NCI-H69 (cell line): ENCODE measurements at regions not wholly inside any gene's neighbourhood (a gene's known extent, or its start where the extent isn't known, plus 50 kb on each side); places are given as distances from the start of the nearest gene placed in this dataset.

Source experiments
- DNase-seq: peaks from one replicate; lab custom pipeline; 2025; lab: John Stamatoyannopoulos, UW

DNA sequence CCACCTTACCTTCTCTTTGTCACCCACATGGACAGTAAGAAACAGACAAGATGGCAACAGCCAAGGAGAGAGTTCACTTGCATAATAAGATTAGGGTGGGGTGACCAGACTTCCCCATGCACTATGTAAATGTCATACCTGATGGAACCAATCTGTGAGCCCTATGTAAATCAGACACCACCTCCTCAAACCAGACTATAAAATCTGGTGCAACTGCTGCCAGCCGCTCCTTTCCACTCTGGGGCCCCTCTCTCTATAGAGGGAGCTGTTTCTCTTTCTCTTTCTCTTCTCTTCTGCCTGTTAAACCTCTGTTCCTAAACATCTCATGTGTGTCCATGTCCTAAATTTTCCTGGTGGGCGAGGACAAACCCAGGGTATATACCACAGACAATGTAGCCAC is 405.5 kb upstream of the CNTN4 start:
- DNase-seq = peak; percentile 8

DNA sequence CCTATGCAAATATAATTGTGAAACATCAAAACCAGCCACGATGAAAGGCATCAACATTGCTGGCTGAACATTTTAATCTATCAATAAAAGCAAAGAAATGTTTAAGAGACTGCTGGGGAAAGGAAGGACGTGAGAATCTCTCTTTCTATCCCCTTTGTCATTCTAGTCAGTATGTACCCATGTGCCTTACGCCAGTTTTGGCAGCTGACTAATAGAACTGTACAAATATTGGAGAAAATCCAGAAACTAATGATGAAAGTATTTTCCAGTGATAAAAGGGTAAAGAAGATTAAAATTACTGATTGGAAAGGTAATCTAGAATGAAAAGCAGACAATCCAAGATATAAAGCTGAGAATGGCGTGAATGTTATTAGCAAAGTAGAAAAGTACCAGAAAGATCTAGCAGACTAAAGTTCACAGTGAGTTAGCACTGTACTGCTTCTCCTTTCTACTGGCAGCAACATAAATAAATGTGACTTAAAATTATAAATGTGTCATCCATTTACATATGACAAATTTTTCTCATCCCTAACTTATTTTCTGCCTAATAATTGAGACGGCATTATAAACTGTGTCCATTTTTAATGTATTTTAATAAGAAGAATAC is 401.9 kb upstream of the CNTN4 start:
- DNase-seq = no peak

DNA sequence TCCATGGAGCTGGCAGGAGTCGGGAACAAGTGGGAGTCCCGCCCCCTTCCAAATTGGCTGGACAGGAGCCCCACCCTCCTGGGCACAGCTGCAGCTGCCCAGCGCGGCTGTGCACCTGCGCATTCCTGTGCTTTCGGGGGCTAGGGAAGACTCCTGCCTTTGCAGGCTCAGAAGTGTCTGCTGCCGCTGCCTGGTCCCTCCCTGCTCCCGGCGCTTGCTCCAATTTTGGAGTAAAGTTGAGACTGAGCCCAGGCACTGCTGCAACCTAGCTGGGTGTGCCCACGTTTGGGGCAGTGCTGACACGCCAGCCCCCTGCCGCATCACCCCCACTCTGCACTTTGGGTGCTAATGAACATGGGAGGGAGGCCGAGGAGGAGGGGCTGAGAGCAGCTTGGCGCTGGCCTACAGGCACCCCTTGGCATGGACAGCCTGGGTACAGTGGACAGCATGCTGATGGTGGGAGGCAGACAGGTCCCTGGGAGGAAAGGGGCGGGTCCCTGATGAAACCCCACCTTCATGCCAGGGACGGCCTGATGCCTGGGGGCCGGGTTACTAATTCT is 399.2 kb upstream of the CNTN4 start:
- no peak for DNase-seq

DNA sequence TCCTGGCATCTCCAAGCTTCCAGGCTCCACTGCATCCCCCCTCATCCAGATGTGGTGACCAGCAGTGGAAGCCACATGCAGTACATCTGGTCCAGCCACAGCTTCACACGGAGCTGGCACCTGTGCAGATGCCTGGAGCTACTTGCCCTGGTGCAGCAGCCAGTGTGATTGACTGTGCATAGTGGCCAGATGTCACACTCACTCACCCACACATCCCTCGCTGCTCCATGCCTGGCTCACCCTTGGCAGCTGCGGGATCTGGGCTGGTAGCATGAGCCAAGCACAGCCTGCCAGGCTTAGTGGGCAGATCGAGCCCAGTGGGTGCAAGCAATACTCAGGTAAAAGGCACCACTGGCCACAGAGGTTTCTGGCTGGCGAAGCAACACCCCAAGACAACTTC is 398.0 kb upstream of the CNTN4 start:
- DNase-seq = peak; percentile 47

DNA sequence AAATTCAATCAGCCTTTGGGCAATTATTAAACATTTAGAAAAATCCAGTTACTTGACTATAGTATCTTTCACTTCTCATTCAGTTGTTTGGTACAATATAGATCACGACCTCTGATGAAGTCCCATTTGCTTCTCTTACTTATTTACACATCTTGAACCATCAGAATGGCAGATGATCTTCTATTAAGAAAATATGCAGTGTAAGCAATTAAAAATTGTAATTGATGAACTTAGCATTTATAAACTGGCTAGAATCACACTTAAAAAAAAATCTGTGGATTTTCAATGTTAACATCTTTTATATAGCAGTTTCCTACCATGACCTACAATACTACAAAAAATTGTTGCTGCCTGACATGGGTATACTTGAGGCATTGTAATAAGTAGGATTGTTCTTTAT is 395.5 kb upstream of the CNTN4 start:
- DNase-seq = no peak

DNA sequence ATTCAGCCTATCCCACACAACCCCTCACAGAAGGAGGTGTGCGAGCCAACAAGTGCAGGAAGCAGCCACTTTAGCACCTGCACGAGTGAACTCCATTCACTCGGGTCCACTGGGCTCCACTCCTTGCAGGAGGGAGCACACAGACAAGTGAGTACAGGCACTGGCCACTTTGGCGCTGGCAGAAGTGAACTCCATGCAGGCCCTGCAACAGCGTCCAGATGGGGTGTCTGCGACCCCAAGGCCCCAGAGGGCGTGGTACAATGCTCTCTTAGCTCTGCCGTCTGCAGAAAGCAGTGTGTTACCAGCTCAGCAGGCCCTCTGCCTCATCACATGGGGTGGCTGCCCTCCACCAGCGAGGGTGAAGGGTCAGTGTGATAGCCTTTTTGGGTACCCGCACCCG is 388.0 kb upstream of the CNTN4 start:
- DNase-seq = no peak

DNA sequence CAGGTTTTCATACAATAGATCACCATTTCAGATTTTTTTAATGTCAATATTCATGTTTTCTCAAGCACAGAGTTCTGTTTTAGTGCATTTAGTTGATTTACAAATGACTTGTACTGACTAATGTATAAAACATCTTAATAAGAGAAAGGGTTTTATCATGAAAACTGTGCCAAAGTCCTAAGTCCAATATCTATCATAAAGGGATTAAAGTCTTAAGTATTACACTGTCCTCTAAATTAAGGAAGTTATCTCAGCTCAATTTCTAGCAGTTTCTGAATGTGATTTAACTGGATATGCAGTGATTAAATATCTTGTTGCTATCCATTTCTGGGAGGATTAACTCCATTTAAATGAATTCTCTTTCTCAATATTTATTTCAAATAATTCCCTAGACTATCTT is 381.1 kb upstream of the CNTN4 start:
- no peak for DNase-seq

DNA sequence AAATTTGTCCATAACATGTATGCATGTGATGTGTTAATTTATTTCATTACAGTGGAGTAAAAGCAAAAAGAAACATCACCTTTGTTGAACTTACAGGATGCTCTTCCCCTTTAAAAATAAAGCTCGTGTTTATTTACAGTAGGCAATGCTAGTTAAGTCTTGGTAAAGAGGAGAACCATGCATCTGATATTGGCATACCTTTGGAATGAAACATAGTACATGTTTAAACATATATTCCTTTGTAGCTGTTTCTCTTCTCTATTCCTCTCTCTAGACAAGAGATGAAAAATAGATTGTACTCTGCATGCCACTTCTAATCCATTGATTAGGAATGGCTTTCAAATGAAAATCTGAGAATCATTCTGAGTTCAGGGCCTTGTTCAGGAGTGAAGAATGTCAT is 374.9 kb upstream of the CNTN4 start:
- DNase-seq = no peak

DNA sequence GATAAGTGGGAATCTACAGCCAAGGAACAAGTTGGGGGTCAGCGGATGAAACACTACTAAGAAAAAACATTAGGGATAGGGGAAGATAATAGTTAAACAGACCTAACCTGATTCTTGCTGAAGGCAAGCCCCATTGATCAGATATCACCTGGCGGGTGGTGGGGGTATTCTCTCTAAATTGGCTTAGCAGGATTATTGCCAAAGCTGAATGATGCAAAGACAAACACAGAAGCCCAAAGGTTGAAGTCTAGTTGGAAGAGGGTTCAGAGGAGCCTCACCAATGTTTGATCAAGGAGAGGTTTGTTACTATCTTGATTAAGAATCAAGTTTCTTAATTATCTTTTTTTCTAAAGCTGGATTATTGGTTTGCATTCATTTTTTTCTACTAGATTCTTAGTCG is 371.9 kb upstream of the CNTN4 start:
- DNase-seq = no peak

DNA sequence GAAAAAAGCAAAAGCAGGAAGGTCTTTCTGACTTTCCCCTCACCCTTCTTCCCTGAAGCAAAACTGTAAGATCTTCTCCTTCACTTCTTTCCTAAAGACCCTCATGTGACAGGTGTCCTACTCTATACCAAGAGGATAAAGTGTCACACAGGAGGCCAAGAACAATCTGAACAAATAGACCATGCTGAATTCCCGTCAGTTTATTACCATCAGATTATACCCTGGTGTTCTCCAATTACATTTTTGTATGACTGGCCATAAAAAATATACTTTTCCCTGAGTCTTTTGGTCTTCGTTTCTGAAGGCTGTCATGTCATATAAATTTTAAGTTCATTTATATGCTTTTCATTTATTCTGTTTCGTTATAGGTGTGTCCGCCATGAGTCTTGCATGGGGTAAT is 371.4 kb upstream of the CNTN4 start:
- DNase-seq = no peak

DNA sequence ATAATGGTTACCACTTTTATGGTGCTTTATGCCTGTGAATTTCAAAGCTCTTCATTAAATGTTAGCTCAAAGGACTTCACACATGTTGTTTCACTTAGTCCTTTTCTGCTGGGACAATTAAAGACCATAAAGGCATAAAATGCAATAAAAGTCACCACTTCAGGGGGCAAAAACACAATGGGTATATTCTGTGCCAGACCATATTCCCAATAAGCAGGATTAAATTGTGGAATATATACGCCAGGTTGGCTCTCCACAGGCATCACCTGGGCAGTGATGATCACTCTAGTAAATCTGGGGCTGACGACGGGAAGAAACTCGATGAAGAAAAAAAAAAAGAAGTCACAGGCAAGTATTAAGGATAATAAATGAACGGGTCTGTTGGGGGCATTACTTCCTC is 370.2 kb upstream of the CNTN4 start:
- DNase-seq = no peak

DNA sequence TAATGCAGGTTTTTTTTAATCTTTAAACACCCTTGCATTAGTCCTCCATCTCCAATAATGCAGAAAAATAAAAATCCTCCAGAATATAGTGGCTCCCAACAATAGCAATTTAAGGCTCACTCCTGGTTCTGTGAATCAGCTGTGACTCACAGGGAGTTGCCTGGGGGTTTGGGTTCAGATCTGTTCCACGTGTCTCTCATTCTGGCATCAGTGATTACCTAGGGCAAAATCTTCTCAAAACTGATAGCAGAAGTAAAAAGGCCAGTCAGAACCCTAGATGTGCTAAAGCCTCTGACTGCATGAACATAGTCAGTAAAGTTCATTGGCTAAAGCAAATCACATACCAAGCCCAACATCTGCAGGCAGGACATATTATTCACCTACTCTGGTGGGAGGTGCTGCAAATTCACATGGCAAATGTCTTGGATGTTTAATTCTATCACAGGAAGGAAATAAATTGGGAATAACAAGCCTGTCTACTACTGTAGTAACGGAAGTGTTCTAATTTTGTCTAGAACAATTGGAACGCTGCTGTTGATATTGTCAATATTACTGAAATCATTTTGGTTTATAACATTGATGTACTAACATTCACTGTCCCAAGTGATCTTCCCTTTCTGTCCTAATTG is 364.1 kb upstream of the CNTN4 start:
- no peak for DNase-seq

DNA sequence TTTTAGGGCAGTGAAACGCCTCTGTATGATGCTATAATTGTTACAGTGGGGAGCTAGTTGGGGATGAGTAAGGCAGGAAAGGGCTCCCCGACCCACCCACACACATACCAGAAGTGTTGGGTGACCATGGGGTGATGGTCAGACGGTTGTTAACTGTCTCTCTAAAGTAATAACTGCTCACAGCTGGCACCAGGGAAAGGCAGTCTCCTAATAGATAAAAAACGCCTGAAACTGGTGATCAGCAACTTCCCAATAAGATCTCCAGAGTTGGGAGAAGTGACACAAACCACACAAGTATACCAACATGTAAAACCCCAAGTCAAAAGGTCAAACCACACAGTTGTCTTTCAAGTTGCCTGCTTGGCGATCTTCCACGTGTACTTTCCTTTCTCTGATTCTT is 346.5 kb upstream of the CNTN4 start:
- no peak for DNase-seq

DNA sequence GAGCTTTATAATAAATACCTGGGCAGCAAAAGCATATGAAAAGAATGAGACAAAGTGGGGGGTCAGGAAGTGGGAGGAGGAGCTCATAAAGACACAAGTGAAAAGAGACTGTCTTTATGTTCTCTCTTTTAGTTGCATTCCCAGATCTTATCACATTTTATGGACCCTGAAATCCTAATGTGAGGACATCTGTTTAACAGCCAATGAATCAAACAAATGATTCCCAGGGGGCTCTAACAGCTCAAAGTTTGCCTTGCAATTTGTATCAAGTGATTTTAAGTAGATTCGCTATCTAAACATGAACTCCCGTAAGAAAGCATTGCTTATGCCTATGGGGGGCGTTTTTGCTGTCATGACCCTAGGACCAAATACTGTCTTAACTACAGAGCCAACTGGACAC is 332.3 kb upstream of the CNTN4 start:
- DNase-seq = peak; percentile 97

DNA sequence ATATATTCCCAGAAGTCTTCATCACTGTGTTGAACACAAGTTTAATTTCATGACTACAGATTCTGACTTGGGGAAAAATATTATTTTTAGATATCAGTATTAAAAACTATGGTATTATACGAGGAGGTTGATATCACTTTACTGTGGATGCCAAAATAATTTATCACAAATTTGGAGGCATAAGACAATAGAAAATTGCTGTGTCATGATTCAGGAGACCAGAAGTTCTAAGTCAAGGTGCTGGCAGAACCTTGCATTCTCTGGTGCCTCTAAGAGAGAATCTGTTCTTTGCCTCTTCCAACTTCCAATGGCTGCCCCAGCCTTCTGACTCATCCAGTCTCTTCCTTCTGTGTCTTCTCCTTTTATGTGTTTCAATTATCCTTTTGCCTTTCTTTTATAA is 325.0 kb upstream of the CNTN4 start:
- DNase-seq = no peak

DNA sequence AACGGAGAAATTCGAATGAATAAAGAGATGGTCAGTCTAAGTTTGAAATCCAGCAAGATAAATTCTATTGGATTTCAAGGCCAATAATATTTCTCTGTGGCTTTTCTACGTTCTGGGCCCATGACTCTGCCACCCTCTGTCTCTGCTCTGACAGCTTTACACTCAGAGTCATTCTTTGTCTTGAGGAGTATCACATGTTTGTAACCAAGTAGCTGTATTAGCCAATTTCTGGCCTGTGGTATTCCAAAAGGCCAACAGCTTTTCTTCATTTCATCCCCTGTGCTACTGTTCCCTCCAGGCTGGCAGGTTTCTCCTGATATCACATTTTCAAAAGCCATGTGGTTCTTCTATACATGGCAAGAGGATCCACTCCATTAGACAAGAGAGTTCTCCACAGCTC is 324.1 kb upstream of the CNTN4 start:
- DNase-seq = no peak

DNA sequence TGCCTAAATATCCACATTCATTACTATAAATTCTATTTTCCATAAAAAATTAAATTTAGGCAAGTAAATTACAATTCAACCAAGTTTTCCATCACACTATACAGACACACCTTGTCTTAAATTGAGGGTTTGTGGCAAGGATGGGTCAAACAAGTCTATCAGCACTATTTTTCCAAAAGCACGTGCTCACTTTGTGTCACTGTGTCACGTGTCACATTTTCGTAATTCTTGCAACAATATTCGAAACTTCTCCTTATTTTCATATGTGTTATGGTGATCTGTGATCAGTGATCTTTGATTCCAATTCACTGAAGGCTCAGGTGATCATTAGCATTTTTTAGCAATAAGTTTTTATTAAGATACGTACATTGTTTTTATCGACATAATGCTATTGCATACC is 323.3 kb upstream of the CNTN4 start:
- no peak for DNase-seq

DNA sequence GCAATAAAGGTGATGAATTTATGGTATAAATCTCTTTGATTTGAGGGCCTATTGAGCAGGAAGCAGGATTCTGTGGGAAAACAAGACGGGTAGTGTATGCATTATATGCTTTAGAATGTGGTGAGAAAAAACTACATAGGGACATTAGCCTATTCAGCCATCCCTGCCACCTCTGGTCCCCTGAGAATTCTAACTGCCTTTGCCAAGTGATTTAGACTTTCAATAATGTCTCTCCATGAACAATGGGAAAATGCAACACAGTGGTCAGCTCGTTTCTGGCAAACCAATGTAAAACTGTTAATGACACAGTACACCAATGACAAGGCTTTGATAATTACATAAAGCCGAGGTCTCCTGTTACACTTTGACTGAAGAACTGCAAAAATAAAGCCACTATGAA is 314.7 kb upstream of the CNTN4 start:
- DNase-seq = peak; percentile 64

DNA sequence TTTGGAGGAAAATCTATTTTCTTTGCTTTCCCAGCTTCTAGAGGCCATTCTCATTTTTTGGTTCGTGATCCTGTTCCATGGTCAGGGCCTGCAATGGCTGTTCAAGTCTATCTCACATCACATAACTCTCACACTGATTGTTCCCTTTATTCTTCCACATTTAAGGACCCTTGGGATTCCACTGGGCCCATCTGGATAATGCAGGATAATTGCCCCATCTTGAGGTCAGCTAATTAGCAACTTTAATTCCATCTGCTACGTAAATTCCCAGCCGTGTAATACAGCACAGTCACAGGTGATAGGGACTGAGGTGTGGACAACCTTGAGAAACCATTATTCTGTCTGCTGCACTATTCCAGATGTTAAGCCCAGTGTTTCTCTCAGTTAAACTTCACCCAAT is 311.6 kb upstream of the CNTN4 start:
- peak; percentile 93 for DNase-seq

DNA sequence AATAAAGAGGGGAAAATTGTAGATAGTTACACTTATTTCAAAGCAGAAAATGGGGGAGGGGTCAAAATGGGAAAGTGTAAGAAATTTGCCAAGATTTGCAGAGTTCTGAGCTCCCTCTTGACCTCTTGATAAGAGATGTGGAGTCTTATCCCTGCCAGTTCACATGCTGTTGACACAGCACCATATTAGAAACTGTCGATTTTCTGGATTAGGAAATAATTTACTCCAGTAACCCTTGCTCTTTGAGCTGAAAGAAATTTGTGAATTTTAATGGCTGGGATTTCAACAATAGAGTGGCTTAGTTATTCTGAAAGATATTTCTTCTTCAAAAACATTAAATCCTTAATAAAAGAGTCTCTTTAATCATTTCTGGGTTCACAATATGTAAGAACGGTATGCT is 306.2 kb upstream of the CNTN4 start:
- no peak for DNase-seq

DNA sequence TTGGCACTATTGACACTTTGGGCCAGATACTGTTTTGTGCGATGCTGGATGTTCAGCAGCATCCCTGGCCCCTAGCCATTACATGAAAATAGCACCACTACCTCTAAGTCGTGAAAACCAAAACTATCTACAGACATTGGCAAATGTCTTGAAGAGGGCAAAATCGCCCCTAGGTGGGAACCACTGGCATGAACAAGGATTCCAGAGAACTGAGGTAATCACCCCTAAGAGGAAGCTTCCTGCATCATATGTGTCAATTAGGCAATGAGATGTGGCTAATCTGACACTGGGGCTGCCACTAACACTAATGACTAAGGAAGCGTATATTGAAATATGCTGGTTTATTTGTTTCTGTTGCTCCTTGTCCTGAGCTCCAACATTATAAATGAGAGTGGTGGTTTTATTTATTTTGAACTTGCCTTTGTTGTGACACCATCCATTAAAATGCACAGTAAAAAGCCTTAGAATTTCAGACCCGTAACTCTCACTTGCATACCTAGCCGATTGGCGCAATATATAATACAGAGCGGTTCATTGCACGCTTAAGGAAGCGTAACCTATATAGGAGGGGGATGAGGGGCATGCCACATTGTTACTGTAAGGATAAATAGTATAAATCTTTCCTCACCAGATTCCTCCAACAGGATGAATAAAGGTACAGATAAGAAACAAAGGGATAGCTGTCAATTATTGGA is 299.8 kb upstream of the CNTN4 start:
- peak; percentile 15 for DNase-seq

DNA sequence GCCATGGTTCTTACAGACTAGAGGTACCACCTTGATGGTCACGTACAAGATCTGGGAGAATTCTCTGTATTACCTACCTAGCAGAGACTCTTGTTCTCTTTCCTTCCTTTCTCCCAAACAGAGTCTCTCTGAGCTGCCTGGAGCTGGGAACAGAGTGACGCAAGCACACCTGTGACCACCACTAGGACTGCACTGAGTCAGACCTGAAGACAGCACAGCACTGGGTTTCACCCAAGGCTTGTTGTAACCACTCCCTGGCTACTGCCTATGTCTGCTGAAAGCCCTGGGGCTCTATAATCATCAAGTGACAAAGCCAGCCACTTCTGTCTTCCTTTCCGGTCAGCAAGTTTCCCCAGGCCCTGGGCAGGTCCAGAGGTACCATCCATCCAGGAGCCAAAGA is 293.3 kb upstream of the CNTN4 start:
- DNase-seq = no peak

DNA sequence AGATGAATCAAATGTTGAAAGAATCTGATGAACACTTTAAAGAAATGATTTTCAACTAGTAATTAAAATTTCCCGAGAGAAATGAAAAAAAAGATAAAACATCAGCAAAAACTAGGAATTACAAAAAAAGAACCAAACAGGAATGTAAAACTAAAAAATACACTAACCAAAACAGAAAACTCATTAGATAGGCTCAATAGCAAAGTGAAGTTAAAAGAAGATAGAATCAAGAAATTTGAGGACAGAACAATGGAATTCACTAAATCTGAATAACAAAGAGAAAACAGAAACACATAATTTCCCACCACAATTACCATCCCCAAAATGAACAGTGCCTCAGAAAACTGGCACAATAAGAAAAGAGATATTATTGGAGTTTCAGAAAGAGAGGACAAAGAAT is 290.1 kb upstream of the CNTN4 start:
- DNase-seq = no peak

DNA sequence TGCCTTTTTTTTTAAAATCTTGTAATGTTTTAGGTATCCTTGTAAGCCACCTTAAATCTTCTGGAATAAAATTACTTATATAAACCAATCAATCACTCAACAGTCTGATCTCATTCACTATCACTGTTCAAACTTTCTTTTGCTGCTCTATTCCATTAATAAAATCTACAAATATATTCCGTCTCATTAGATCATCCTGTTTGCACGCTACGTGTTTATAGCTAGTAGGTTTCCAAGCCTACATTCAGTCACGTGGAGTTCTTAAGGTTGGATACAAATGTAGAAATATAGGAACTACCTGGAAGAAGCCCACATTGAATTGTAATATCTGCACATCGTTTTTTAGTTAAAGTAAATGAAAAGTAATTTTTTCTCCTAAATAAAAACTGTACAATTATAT is 274.8 kb upstream of the CNTN4 start:
- no peak for DNase-seq
